Endothelial cell of umbilical vein (primary cell): ENCODE measurements at regions not wholly inside any gene's neighbourhood (a gene's known extent, or its start where the extent isn't known, plus 50 kb on each side); places are given as distances from the start of the nearest gene placed in this dataset.

ENCODE experiments used
- EZH2 ChIP-seq: IDR thresholded peaks from 2 replicates; pipeline ENCODE4 v1.6.1; 2012; ENCODE audit warnings: borderline replicate concordance, low read depth, mild to moderate bottlenecking, moderate library complexity, low read length, inconsistent platforms; ENCODE audit not compliant: severe bottlenecking
- FOS ChIP-seq: IDR thresholded peaks from 2 replicates; pipeline ENCODE4 v1.6.1; 2011; ENCODE audit warnings: mild to moderate bottlenecking, low read length, moderate library complexity, borderline replicate concordance; ENCODE audit not compliant: insufficient read depth
- POLR2A ChIP-seq: IDR thresholded peaks from 2 replicates; pipeline ENCODE4 v1.6.1; 2012; ENCODE audit warnings: low read depth, mild to moderate bottlenecking, control low read depth, low read length
- POLR2AphosphoS5 ChIP-seq: IDR thresholded peaks from 2 replicates; pipeline ENCODE4 v1.6.1; 2012; ENCODE audit warnings: low read depth, mild to moderate bottlenecking, control low read depth, low read length, moderate library complexity; ENCODE audit not compliant: insufficient read depth
- TF ChIP-seq, protein P1 (sequence below), 2 donors: IDR thresholded peaks; 1 replicate in 1 of 2; 2 replicates in 1 of 2; pipeline ENCODE4 v1.5.1; 2011; ENCODE audit warnings: low read length in 2 of 2, mild to moderate bottlenecking in 2 of 2, moderate library complexity in 2 of 2, control low read depth in 1 of 2, inconsistent platforms in 1 of 2, low read depth in 1 of 2; ENCODE audit not compliant: insufficient read depth in 1 of 2; ENCODE audit errors: extremely low read depth in 1 of 2
- TF ChIP-seq, protein P2 (sequence below): IDR thresholded peaks from 2 replicates; pipeline ENCODE4 v1.6.1; 2011; ENCODE audit not compliant: insufficient read depth, insufficient read length

DNA sequence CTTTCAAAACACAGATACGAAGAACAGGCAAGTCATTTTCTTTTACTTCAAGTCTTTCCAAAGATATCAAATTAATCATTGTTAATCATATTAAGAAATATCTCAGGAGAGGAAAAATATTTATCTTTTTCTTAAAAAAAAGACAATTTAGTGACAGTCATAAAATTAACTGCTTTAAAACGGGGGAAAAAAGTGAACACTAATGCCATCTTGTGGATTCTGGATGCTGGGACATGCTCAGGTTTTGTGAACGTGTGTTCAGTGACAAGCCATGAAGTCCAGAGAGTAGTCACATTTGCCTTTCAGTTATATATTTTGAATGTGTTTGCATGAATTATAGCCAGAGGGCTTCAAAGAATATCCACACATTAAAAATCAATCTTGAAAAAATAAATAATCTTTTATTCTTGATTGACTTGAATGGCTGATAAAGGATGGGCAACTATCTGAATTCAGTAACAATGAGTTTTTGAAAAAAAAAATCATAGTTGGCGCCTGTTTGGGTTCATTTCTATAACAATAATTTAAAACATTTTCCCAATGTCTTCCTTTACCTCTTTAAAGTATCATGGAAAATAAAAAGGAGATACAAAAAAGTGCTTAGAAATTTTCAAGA is 74.7 kb upstream of the NOX3 start:
- TF ChIP-seq POLR2A (no peak), EZH2 (no peak), FOS (no peak), POLR2AphosphoS5 (no peak)
- TF ChIP-seq, protein P1, sequence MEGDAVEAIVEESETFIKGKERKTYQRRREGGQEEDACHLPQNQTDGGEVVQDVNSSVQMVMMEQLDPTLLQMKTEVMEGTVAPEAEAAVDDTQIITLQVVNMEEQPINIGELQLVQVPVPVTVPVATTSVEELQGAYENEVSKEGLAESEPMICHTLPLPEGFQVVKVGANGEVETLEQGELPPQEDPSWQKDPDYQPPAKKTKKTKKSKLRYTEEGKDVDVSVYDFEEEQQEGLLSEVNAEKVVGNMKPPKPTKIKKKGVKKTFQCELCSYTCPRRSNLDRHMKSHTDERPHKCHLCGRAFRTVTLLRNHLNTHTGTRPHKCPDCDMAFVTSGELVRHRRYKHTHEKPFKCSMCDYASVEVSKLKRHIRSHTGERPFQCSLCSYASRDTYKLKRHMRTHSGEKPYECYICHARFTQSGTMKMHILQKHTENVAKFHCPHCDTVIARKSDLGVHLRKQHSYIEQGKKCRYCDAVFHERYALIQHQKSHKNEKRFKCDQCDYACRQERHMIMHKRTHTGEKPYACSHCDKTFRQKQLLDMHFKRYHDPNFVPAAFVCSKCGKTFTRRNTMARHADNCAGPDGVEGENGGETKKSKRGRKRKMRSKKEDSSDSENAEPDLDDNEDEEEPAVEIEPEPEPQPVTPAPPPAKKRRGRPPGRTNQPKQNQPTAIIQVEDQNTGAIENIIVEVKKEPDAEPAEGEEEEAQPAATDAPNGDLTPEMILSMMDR (IDR thresholded peaks at IDR 0.05; ENCODE audit: extremely low read depth in 1 of 2, insufficient read depth in 1 of 2, low read depth in 1 of 2, low read length in 2 of 2), result peak; percentile 55 to 60
- TF ChIP-seq, protein P2, sequence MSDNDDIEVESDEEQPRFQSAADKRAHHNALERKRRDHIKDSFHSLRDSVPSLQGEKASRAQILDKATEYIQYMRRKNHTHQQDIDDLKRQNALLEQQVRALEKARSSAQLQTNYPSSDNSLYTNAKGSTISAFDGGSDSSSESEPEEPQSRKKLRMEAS, result no peak
